ENCODE measurements at regions not wholly inside any gene's neighbourhood (a gene's known extent, or its start where the extent isn't known, plus 50 kb on each side); places are given as distances from the start of the nearest gene placed in this dataset.

- TF ChIP-seq POLR2A (IDR thresholded peaks at IDR 0.05) (no peak), CTCF (IDR thresholded peaks at IDR 0.05) (no peak)
These were observed 103.8 kb downstream of the DLL1 start for GRCh38 chr6:170186941-170187668.

Data from body of pancreas (tissue), 4 donors.